ENCODE measurements at regions not wholly inside any gene's neighbourhood (a gene's known extent, or its start where the extent isn't known, plus 50 kb on each side); places are given as distances from the start of the nearest gene placed in this dataset.

- no peak for TF ChIP-seq CTCF (IDR thresholded peaks at IDR 0.05)
- no peak for TF ChIP-seq POLR2A (IDR thresholded peaks at IDR 0.05)
- no peak for TF ChIP-seq EP300 (IDR thresholded peaks at IDR 0.05)
Observed at GRCh38 chr3:177354466-177354865, 157.2 kb upstream of the TBL1XR1 start.

All from ovary (tissue), 3 donors.